Prostate gland (tissue), 2 donors: ENCODE measurements at regions not wholly inside any gene's neighbourhood (a gene's known extent, or its start where the extent isn't known, plus 50 kb on each side); places are given as distances from the start of the nearest gene placed in this dataset.

Experiments
- CTCF ChIP-seq, 4 experiments: fragments of 200-600 bp in 2 of 4; fragments of 450-650 bp in 2 of 4; sonication (generic) in 2 of 4; IDR thresholded peaks; 1 replicate in 3 of 4; 2 replicates in 1 of 4; pipeline ENCODE4 v1.5.1; 2016 to 2019; ENCODE audit warnings: antibody characterized with exemption in 4 of 4, mild to moderate bottlenecking in 2 of 4, moderate library complexity in 2 of 4
- POLR2A ChIP-seq: fragments of 450-650 bp; IDR thresholded peaks from one replicate; pipeline ENCODE4 v1.6.1; 2016; ENCODE audit warnings: antibody characterized with exemption, mild to moderate bottlenecking
- POLR2AphosphoS5 ChIP-seq: sonication (generic); formaldehyde crosslinking; IDR thresholded peaks from one replicate; pipeline ENCODE4 v1.6.1; 2017; ENCODE audit warnings: antibody characterized with exemption

DNA sequence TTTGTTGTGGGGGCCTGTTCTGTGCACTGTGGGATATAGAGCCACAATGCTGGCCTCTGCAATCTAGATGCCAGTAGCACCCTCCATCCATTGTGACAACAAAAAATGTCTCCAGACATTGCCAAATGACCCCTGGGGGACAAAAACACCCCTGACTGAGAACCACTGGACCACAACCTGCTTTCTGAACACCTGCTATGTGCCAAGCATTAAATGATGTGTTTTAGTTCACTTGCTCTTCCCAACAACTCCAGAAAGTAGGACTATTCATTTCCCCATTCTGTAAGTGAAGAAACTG is 367.0 kb upstream of the ERCC4 start:
- TF ChIP-seq CTCF (IDR thresholded peaks at IDR 0.05) = no peak
- TF ChIP-seq POLR2A = no peak
- TF ChIP-seq POLR2AphosphoS5 = no peak
